ENCODE measurements at regions not wholly inside any gene's neighbourhood (a gene's known extent, or its start where the extent isn't known, plus 50 kb on each side); places are given as distances from the start of the nearest gene placed in this dataset.
"Not testable (repeated sequence)": the region's sequence is repeated elsewhere in the genome, so short reads cannot be mapped to it uniquely, and the experiment has no call there.

GRCh38 chr20:30593572-30593971, 663.9 kb upstream of the DEFB115 start:
- no peak overlapping the region for H3K27ac ChIP-seq
- no peaks in the 10 kb centered on the region for H3K4me1 ChIP-seq (replicated peaks; ENCODE audit: insufficient read depth)
- POLR2A ChIA-PET (ENCODE audit: unreplicated experiment) = no interaction called here
- no peak overlapping the region for H2AFZ ChIP-seq
- no peaks in the 10 kb centered on the region for H3F3A ChIP-seq (ENCODE audit: insufficient read depth, low read depth)
- no peak for DNase-seq
- H3K9me2 ChIP-seq (ENCODE audit: insufficient read depth) = no peaks in the 10 kb centered on the region
- no peak overlapping the region for H3K4me2 ChIP-seq
- H3K79me2 ChIP-seq (ENCODE audit: low read depth) = no peaks in the 10 kb centered on the region
- no peaks in the 10 kb centered on the region for H4K20me1 ChIP-seq (ENCODE audit: insufficient read depth)
- intact Hi-C loops (cut with micrococcal nuclease; ENCODE audit: unreplicated experiment) = no loop called here
- H3K36me3 ChIP-seq (ENCODE audit: low read depth) = no peaks in the 10 kb centered on the region
- CTCF ChIA-PET = no interaction called here
- no peaks in the 10 kb centered on the region for H3K27me3 ChIP-seq (ENCODE audit: insufficient read depth, low read depth)
- H3K4me3 ChIP-seq = no peak overlapping the region
- BruUV-seq (replicated peaks) = no TSS peak
- TF ChIP-seq EZH2 (IDR thresholded peaks at IDR 0.05; ENCODE audit: low read depth) (no peak), CTCF (conservative IDR thresholded peaks at IDR 0.05) (no peak)
- no peaks in the 10 kb centered on the region for H3K9me3 ChIP-seq (ENCODE audit: insufficient read depth, low read depth)

- no peaks in the 10 kb centered on the region for H3K9me3 ChIP-seq (ENCODE audit: insufficient read depth, low read depth)
- no peak for DNase-seq
- no peaks in the 10 kb centered on the region for H3K27me3 ChIP-seq (ENCODE audit: insufficient read depth, low read depth)
- no peaks in the 10 kb centered on the region for H4K20me1 ChIP-seq (ENCODE audit: insufficient read depth)
- no peak overlapping the region for H2AFZ ChIP-seq
- no peaks in the 10 kb centered on the region for H3K36me3 ChIP-seq (ENCODE audit: low read depth)
- TF ChIP-seq CTCF (conservative IDR thresholded peaks at IDR 0.05) = no peak
- no peak overlapping the region for H3K27ac ChIP-seq
- H3K4me1 ChIP-seq (replicated peaks; ENCODE audit: insufficient read depth) = no peaks in the 10 kb centered on the region
- BruUV-seq (replicated peaks) = no TSS peak
- H3K4me2 ChIP-seq = no peak overlapping the region
- H3F3A ChIP-seq (ENCODE audit: insufficient read depth, low read depth) = no peaks in the 10 kb centered on the region
- ChIA-PET POLR2A (ENCODE audit: unreplicated experiment) (no interaction called here), CTCF (no interaction called here)
- H3K9me2 ChIP-seq (ENCODE audit: insufficient read depth) = no peaks in the 10 kb centered on the region
- no peaks in the 10 kb centered on the region for H3K79me2 ChIP-seq (ENCODE audit: low read depth)
- H3K4me3 ChIP-seq = no peak overlapping the region
- intact Hi-C loops (cut with micrococcal nuclease; ENCODE audit: unreplicated experiment) = no loop called here
Observed at GRCh38 chr20:30594112-30594511, 663.4 kb upstream of the DEFB115 start.

GRCh38 chr20:30595698-30596097, 661.8 kb upstream of the DEFB115 start:
- Histone ChIP-seq H3F3A (ENCODE audit: insufficient read depth, low read depth) (no peaks in the 10 kb centered on the region), H3K36me3 (ENCODE audit: low read depth) (no peaks in the 10 kb centered on the region), H3K27me3 (ENCODE audit: insufficient read depth, low read depth) (no peaks in the 10 kb centered on the region), H3K27ac (no peak overlapping the region), H2AFZ (no peak overlapping the region), H4K20me1 (ENCODE audit: insufficient read depth) (no peaks in the 10 kb centered on the region), H3K9me3 (ENCODE audit: insufficient read depth, low read depth) (no peaks in the 10 kb centered on the region), H3K4me1 (replicated peaks; ENCODE audit: insufficient read depth) (no peaks in the 10 kb centered on the region), H3K4me2 (no peak overlapping the region), H3K79me2 (ENCODE audit: low read depth) (no peaks in the 10 kb centered on the region), H3K4me3 (no peak overlapping the region), H3K9me2 (ENCODE audit: insufficient read depth) (no peaks in the 10 kb centered on the region)
- no peak for TF ChIP-seq EZH2 (IDR thresholded peaks at IDR 0.05; ENCODE audit: low read depth)
- TF ChIP-seq CTCF (conservative IDR thresholded peaks at IDR 0.05) = no peak
- ChIA-PET CTCF (no interaction called here), POLR2A (ENCODE audit: unreplicated experiment) (no interaction called here)
- BruUV-seq (replicated peaks) = no TSS peak
- no peak for DNase-seq
- intact Hi-C loops (cut with micrococcal nuclease; ENCODE audit: unreplicated experiment) = no loop called here

GRCh38 chr20:30597429-30597828, 660.0 kb upstream of the DEFB115 start:
- CTCF ChIA-PET; H2AFZ ChIP-seq; H3K9me2 ChIP-seq (ENCODE audit: insufficient read depth); intact Hi-C loops (cut with micrococcal nuclease; ENCODE audit: unreplicated experiment); H3K79me2 ChIP-seq (ENCODE audit: low read depth); H3K27ac ChIP-seq; H3K4me2 ChIP-seq; DNase-seq; H3K4me3 ChIP-seq; H3K27me3 ChIP-seq (ENCODE audit: insufficient read depth, low read depth); POLR2A ChIA-PET (ENCODE audit: unreplicated experiment); BruUV-seq (replicated peaks); H3F3A ChIP-seq (ENCODE audit: insufficient read depth, low read depth); H3K9me3 ChIP-seq (ENCODE audit: insufficient read depth, low read depth); H3K4me1 ChIP-seq (replicated peaks; ENCODE audit: insufficient read depth); H4K20me1 ChIP-seq (ENCODE audit: insufficient read depth); H3K36me3 ChIP-seq (ENCODE audit: low read depth): not testable (repeated sequence)
